DMS153 treated with DMSO at 0.1 percent for 48 hours (cell line): ENCODE measurements at regions not wholly inside any gene's neighbourhood (a gene's known extent, or its start where the extent isn't known, plus 50 kb on each side); places are given as distances from the start of the nearest gene placed in this dataset.
A peak's percentile ranks its signal among the peaks of the same experiment; 100 is the strongest.
"Not testable (repeated sequence)": the region's sequence is repeated elsewhere in the genome, so short reads cannot be mapped to it uniquely, and the experiment has no call there.

Experiments used
- DNase-seq: peaks from one replicate; lab custom pipeline; 2025; ENCODE audit not compliant: unreplicated experiment; lab: John Stamatoyannopoulos, UW

- no peak for DNase-seq
These were observed 299.2 kb downstream of the LRIG3 start for GRCh38 chr12:58621126-58621525.

GRCh38 chr12:58629376-58629775, 290.9 kb downstream of the LRIG3 start:
- no peak for DNase-seq

GRCh38 chr12:58633479-58633878, 286.8 kb downstream of the LRIG3 start:
- DNase-seq = no peak

- peak; percentile 83 for DNase-seq
These were observed 280.9 kb downstream of the LRIG3 start for GRCh38 chr12:58639318-58639934.

- no peak for DNase-seq
These were observed 280.0 kb downstream of the LRIG3 start for GRCh38 chr12:58640314-58640713.

GRCh38 chr12:58645946-58646345, 274.4 kb downstream of the LRIG3 start:
- no peak for DNase-seq

- no peak for DNase-seq
These were observed 272.8 kb downstream of the LRIG3 start for GRCh38 chr12:58647495-58647894.

- DNase-seq = no peak
These were observed 272.1 kb downstream of the LRIG3 start for GRCh38 chr12:58648176-58648575.

- DNase-seq = no peak
These were observed 268.5 kb downstream of the LRIG3 start for GRCh38 chr12:58651850-58652249.

- no peak for DNase-seq
These were observed 266.3 kb downstream of the LRIG3 start for GRCh38 chr12:58654021-58654420.

- no peak for DNase-seq
These were observed 264.9 kb downstream of the LRIG3 start for GRCh38 chr12:58655375-58655774.

GRCh38 chr12:58656254-58657009, 263.9 kb downstream of the LRIG3 start:
- no peak for DNase-seq

- DNase-seq = no peak
These were observed 263.1 kb downstream of the LRIG3 start for GRCh38 chr12:58657190-58657589.

GRCh38 chr12:58665375-58665774, 254.9 kb downstream of the LRIG3 start:
- DNase-seq = no peak

- DNase-seq = no peak
These were observed 252.1 kb downstream of the LRIG3 start for GRCh38 chr12:58668233-58668632.

GRCh38 chr12:58668871-58669270, 251.4 kb downstream of the LRIG3 start:
- DNase-seq = no peak

- no peak for DNase-seq
These were observed 249.7 kb downstream of the LRIG3 start for GRCh38 chr12:58670623-58671022.

GRCh38 chr12:58671196-58671595, 249.1 kb downstream of the LRIG3 start:
- no peak for DNase-seq

GRCh38 chr12:58673021-58673420, 247.3 kb downstream of the LRIG3 start:
- DNase-seq = no peak

GRCh38 chr12:58677833-58678232, 242.5 kb downstream of the LRIG3 start:
- DNase-seq = not testable (repeated sequence)

- no peak for DNase-seq
These were observed 241.6 kb downstream of the LRIG3 start for GRCh38 chr12:58678753-58679152.

- no peak for DNase-seq
These were observed 238.6 kb downstream of the LRIG3 start for GRCh38 chr12:58681730-58682129.

GRCh38 chr12:58695263-58695662, 225.0 kb downstream of the LRIG3 start:
- DNase-seq = no peak
